Breast epithelium (tissue), 4 donors: ENCODE measurements at regions not wholly inside any gene's neighbourhood (a gene's known extent, or its start where the extent isn't known, plus 50 kb on each side); places are given as distances from the start of the nearest gene placed in this dataset.
A peak's percentile ranks its signal among the peaks of the same experiment; 100 is the strongest.

Experiments
- DNase-seq, 2 donors: peaks; one replicate each; pipeline ENCODE4 v3.0.0-alpha.2; 2019; ENCODE audit warnings: low spot score in 2 of 2
- H3K27ac ChIP-seq, 2 donors: fragments of 200-600 bp; sonication (generic) in 1 of 2; one replicate each; pipeline ENCODE4 v1.5.1; 2016 to 2019; ENCODE audit warnings: mild to moderate bottlenecking in 1 of 2
- H3K27me3 ChIP-seq, 2 donors: fragments of 200-600 bp; sonication (generic) in 1 of 2; one replicate each; pipeline versions ENCODE4 v1.5.1 to v1.6.0; 2017 to 2019; ENCODE audit warnings: control low read depth in 1 of 2, mild to moderate bottlenecking in 1 of 2
- H3K36me3 ChIP-seq: fragments of 200-600 bp; one replicate; pipeline ENCODE4 v1.5.1; 2019
- H3K4me1 ChIP-seq, 2 donors: fragments of 200-600 bp; sonication (generic); one replicate each; pipeline ENCODE4 v1.5.1; 2016 to 2019; ENCODE audit warnings: control low read depth in 1 of 2
- H3K4me3 ChIP-seq, 3 donors: fragments of 200-600 bp; sonication (generic); 1 replicate in 2 of 3; 2 replicates in 1 of 3; pipeline ENCODE4 v1.5.1; 2016 to 2019; ENCODE audit warnings: mild to moderate bottlenecking in 3 of 3, moderate library complexity in 2 of 3
- H3K9me3 ChIP-seq, 2 donors: fragments of 200-600 bp; sonication (generic) in 1 of 2; one replicate each; pipeline ENCODE4 v1.5.1; 2016 to 2019; ENCODE audit warnings: control low read depth in 1 of 2
- POLR2A ChIP-seq: fragments of 450-650 bp; IDR thresholded peaks from one replicate; pipeline ENCODE4 v1.6.1; 2016; ENCODE audit warnings: antibody characterized with exemption, mild to moderate bottlenecking, moderate library complexity
- POLR2AphosphoS5 ChIP-seq, 3 donors: sonication (generic); formaldehyde crosslinking; IDR thresholded peaks; one replicate each; pipeline ENCODE4 v1.6.1; 2017; ENCODE audit warnings: antibody characterized with exemption in 3 of 3
- intact Hi-C: fragments of 100-400 bp; cut with DNase I; formaldehyde crosslinking; loops from one replicate; pipeline ENCODE4 v1.15.1; 2023; ENCODE audit warnings: low total_unique reads
- TF ChIP-seq, protein P1 (sequence below), 3 donors: fragments of 450-650 bp; IDR thresholded peaks; one replicate each; pipeline ENCODE4 v1.5.1; 2016 to 2017; ENCODE audit warnings: antibody characterized with exemption in 3 of 3, mild to moderate bottlenecking in 3 of 3, moderate library complexity in 3 of 3

- intact Hi-C loops = no loop called here
- no peak for DNase-seq
- no peaks in the 10 kb centered on the region for H3K9me3 ChIP-seq
Observed at GRCh38 chr16:49930841-49931240, 74.9 kb upstream of the ZNF423 start.

GRCh38 chr16:49931266-49931665, 75.4 kb upstream of the ZNF423 start:
- Histone ChIP-seq H3K4me3 (no peak overlapping the region), H3K9me3 (no peaks in the 10 kb centered on the region), H3K36me3 (no peaks in the 10 kb centered on the region), H3K27me3 (no peaks in the 10 kb centered on the region), H3K27ac (no peak overlapping the region), H3K4me1 (no peaks in the 10 kb centered on the region)
- no peak for TF ChIP-seq POLR2AphosphoS5 (IDR thresholded peaks at IDR 0.05)
- TF ChIP-seq POLR2A = no peak
- TF ChIP-seq, protein P1, sequence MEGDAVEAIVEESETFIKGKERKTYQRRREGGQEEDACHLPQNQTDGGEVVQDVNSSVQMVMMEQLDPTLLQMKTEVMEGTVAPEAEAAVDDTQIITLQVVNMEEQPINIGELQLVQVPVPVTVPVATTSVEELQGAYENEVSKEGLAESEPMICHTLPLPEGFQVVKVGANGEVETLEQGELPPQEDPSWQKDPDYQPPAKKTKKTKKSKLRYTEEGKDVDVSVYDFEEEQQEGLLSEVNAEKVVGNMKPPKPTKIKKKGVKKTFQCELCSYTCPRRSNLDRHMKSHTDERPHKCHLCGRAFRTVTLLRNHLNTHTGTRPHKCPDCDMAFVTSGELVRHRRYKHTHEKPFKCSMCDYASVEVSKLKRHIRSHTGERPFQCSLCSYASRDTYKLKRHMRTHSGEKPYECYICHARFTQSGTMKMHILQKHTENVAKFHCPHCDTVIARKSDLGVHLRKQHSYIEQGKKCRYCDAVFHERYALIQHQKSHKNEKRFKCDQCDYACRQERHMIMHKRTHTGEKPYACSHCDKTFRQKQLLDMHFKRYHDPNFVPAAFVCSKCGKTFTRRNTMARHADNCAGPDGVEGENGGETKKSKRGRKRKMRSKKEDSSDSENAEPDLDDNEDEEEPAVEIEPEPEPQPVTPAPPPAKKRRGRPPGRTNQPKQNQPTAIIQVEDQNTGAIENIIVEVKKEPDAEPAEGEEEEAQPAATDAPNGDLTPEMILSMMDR (IDR thresholded peaks at IDR 0.05) = no peak
- intact Hi-C loops = no loop called here
- no peak for DNase-seq

More at GRCh38 chr16:49930841-49931240, 74.9 kb upstream of the ZNF423 start:
- no peak for TF ChIP-seq POLR2AphosphoS5 (IDR thresholded peaks at IDR 0.05)
- TF ChIP-seq, protein P1 (IDR thresholded peaks at IDR 0.05) = no peak
- TF ChIP-seq POLR2A = no peak
- Histone ChIP-seq H3K27ac (no peak overlapping the region), H3K4me1 (no peaks in the 10 kb centered on the region), H3K36me3 (no peaks in the 10 kb centered on the region), H3K27me3 (no peaks in the 10 kb centered on the region), H3K4me3 (no peak overlapping the region)

DNA sequence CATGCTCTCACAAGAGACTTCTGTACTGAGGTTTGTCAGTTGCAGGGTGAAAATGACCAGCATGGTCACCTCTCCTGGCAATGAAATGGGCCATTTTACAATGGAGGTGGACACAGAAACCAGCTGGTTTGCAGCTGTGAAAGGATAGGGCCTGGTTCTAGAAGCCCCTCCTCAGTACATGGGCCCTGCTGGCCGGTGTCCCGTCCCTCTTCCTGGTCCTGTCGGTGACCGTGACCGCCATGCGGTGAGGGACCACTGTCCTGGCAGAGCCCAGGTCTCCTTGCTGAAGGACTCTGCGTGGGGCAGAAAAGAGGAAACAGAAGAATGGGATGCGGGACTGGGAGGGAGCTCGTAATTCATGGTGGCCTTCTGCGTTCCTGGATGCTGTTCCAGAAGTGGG, 76.0 kb upstream of the ZNF423 start:
- Histone ChIP-seq H3K27ac (no peak overlapping the region), H3K4me1 (no peaks in the 10 kb centered on the region), H3K9me3 (no peaks in the 10 kb centered on the region), H3K4me3 (no peak overlapping the region), H3K27me3 (no peaks in the 10 kb centered on the region), H3K36me3 (no peaks in the 10 kb centered on the region)
- intact Hi-C loops = no loop called here
- DNase-seq = no peak
- no peak for TF ChIP-seq POLR2AphosphoS5 (IDR thresholded peaks at IDR 0.05)
- TF ChIP-seq, protein P1 (IDR thresholded peaks at IDR 0.05) = no peak
- TF ChIP-seq POLR2A = no peak

DNA sequence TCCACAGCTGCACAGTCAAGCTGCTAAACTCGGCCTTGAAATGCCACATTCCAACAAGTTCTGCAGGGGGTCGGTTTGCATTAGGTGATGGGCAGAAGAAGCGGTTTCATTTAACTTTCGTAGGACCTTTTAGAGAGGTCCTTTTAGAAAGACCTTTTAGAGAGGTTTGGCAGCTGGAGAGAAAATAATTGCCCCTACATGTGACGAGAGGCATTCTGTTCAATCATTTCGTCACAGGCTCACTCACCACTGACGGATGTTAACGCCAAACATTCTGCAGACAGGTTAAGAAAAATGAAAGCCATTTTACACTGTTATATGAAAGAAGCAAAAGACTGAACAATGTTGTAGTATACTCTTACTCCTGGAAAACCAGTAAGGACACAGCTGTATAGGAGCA, 76.5 kb upstream of the ZNF423 start:
- no peak overlapping the region for H3K4me3 ChIP-seq
- TF ChIP-seq POLR2A = no peak
- TF ChIP-seq, protein P1 (IDR thresholded peaks at IDR 0.05) = no peak
- no peak for TF ChIP-seq POLR2AphosphoS5 (IDR thresholded peaks at IDR 0.05)
- no peak overlapping the region for H3K27ac ChIP-seq
- H3K4me1 ChIP-seq = no peaks in the 10 kb centered on the region
- H3K9me3 ChIP-seq = no peaks in the 10 kb centered on the region
- intact Hi-C loops = no loop called here
- H3K27me3 ChIP-seq = no peaks in the 10 kb centered on the region
- no peak for DNase-seq
- H3K36me3 ChIP-seq = no peaks in the 10 kb centered on the region

DNA sequence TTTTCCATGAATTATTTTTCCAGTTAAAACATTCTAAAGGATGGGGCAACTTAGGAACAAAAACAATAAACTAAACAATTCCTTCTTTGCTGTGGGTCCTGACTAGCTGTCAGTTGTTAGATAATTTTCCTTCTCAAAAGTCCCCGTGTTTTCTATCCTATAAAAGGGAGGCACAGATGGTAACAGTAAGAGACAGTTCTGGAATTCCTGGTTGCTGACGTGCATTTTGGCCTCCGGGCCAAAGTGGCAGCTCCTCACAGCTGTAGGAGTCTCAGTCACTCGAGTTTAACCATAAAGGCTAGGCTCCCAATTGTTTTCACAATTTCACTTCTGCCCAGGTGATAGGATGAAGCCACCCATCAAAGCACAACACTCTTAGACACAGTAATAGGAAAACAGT, 77.0 kb upstream of the ZNF423 start:
- H3K36me3 ChIP-seq = no peaks in the 10 kb centered on the region
- TF ChIP-seq POLR2AphosphoS5 (IDR thresholded peaks at IDR 0.05) (no peak), POLR2A (no peak)
- TF ChIP-seq, protein P1 (IDR thresholded peaks at IDR 0.05) = no peak
- intact Hi-C loops = no loop called here
- no peak overlapping the region for H3K4me3 ChIP-seq
- no peaks in the 10 kb centered on the region for H3K9me3 ChIP-seq
- H3K27ac ChIP-seq = no peak overlapping the region
- peak in 1 of 2 donors; percentile 21 for DNase-seq
- H3K27me3 ChIP-seq = no peaks in the 10 kb centered on the region
- H3K4me1 ChIP-seq = no peaks in the 10 kb centered on the region
